ENCODE measurements at regions not wholly inside any gene's neighbourhood (a gene's known extent, or its start where the extent isn't known, plus 50 kb on each side); places are given as distances from the start of the nearest gene placed in this dataset.

DNA sequence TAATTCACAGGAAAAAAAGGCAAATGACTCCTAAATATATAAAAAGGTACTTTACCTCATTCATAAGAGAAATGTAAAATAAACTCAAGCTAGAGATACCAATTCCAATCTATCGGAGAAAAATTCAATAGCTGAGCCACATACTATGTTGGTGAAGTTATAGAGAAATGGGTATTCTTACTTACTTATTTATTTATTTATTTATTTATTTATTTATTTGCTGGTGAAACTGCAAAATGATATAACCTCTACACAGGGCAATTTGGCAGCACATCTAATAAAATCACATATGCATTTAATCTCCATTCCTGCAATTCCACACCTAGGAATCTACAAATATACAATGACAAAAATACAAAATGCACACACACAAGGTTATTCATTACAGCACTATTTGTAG lies 117.5 kb upstream of the TMEM168 start:
- Histone ChIP-seq H3K4me1 (no peaks in the 10 kb centered on the region), H3K27me3 (replicated peaks in 1 of 7) (no peaks in the 10 kb centered on the region), H3K36me3 (peaks cover 0 to 53% (median 10%) of the 10 kb centered on the region in 6 donors), H3K4me3 (no peak overlapping the region), H3K27ac (no peak overlapping the region), H3K9me3 (peaks cover 6 to 50% (median 37%) of the 10 kb centered on the region in 8 donors)
- intact Hi-C loops (cut with DNase I; ENCODE audit: low total_unique reads) = no loop called here
- 93 to 100% (median 98%) methylated on average over 1 of the region's 1 CpG for WGBS, 5 donors
- DNase-seq = no peak
- TF ChIP-seq, protein P1, sequence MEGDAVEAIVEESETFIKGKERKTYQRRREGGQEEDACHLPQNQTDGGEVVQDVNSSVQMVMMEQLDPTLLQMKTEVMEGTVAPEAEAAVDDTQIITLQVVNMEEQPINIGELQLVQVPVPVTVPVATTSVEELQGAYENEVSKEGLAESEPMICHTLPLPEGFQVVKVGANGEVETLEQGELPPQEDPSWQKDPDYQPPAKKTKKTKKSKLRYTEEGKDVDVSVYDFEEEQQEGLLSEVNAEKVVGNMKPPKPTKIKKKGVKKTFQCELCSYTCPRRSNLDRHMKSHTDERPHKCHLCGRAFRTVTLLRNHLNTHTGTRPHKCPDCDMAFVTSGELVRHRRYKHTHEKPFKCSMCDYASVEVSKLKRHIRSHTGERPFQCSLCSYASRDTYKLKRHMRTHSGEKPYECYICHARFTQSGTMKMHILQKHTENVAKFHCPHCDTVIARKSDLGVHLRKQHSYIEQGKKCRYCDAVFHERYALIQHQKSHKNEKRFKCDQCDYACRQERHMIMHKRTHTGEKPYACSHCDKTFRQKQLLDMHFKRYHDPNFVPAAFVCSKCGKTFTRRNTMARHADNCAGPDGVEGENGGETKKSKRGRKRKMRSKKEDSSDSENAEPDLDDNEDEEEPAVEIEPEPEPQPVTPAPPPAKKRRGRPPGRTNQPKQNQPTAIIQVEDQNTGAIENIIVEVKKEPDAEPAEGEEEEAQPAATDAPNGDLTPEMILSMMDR (IDR thresholded peaks at IDR 0.05 in 8 of 11, conservative IDR thresholded peaks at IDR 0.05 in 3 of 11) = no peak
- TF ChIP-seq POLR2AphosphoS5 (IDR thresholded peaks at IDR 0.05) (no peak), POLR2A (IDR thresholded peaks at IDR 0.05) (no peak)

DNA sequence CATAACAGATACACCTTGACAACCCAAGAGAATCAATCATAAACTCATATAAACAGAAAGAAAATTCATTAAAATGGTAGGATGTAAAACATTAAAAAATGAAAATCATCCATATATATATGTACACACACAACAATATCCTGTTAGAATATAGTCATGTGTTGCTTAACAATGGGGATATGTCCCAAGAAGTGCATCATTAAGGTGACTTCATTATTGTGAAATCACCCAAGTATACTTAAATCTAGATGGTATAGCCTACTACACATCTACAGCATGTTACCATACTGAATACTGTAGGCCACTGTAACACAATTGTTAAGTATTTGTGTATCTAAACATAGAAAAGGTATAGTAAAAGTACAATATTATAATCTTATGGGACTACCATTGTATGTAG lies 115.8 kb upstream of the TMEM168 start:
- TF ChIP-seq, protein P1 (IDR thresholded peaks at IDR 0.05 in 8 of 11, conservative IDR thresholded peaks at IDR 0.05 in 3 of 11) = no peak
- TF ChIP-seq POLR2AphosphoS5 (IDR thresholded peaks at IDR 0.05) = no peak
- TF ChIP-seq POLR2A (IDR thresholded peaks at IDR 0.05) = no peak
- H3K4me1 ChIP-seq = no peaks in the 10 kb centered on the region
- intact Hi-C loops (cut with DNase I; ENCODE audit: low total_unique reads) = no loop called here

DNA sequence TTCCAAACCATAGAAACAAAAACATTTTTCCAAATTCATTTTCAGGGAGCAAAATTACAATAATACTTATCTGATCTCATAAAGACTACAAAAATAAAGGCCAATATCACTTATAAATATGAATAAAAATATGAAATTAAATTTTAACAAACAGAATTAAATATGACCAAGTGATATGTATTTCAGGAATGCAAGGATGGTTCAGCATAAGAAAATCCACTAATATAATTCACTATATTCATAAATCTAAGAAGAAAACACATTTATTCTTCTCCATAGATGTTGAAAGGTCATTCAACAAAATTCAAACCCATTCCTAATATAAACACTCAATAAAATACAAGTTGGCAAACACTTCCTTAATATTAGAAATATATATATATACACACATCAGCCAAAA lies 115.2 kb upstream of the TMEM168 start:
- no peaks in the 10 kb centered on the region for H3K27me3 ChIP-seq (replicated peaks in 1 of 7)
- H3K27ac ChIP-seq = no peak overlapping the region
- peaks cover 6 to 30% (median 25%) of the 10 kb centered on the region in 8 donors for H3K9me3 ChIP-seq
- intact Hi-C loops (cut with DNase I; ENCODE audit: low total_unique reads) = no loop called here
- no peak for DNase-seq
- peaks cover 0 to 33% (median 1%) of the 10 kb centered on the region in 6 donors for H3K36me3 ChIP-seq
- H3K4me3 ChIP-seq = no peak overlapping the region
- TF ChIP-seq POLR2AphosphoS5 (IDR thresholded peaks at IDR 0.05) (no peak), POLR2A (IDR thresholded peaks at IDR 0.05) (no peak)
- TF ChIP-seq, protein P1 (IDR thresholded peaks at IDR 0.05 in 8 of 11, conservative IDR thresholded peaks at IDR 0.05 in 3 of 11) = no peak
- H3K4me1 ChIP-seq = no peaks in the 10 kb centered on the region

More for the DNA sequence above, 115.8 kb upstream of the TMEM168 start:
- H3K4me3 ChIP-seq = no peak overlapping the region
- DNase-seq = no peak
- peaks cover 0 to 37% (median 2%) of the 10 kb centered on the region in 6 donors for H3K36me3 ChIP-seq
- H3K9me3 ChIP-seq = peaks cover 6 to 33% (median 27%) of the 10 kb centered on the region in 8 donors
- H3K27me3 ChIP-seq (replicated peaks in 1 of 7) = no peaks in the 10 kb centered on the region
- H3K27ac ChIP-seq = no peak overlapping the region

DNA sequence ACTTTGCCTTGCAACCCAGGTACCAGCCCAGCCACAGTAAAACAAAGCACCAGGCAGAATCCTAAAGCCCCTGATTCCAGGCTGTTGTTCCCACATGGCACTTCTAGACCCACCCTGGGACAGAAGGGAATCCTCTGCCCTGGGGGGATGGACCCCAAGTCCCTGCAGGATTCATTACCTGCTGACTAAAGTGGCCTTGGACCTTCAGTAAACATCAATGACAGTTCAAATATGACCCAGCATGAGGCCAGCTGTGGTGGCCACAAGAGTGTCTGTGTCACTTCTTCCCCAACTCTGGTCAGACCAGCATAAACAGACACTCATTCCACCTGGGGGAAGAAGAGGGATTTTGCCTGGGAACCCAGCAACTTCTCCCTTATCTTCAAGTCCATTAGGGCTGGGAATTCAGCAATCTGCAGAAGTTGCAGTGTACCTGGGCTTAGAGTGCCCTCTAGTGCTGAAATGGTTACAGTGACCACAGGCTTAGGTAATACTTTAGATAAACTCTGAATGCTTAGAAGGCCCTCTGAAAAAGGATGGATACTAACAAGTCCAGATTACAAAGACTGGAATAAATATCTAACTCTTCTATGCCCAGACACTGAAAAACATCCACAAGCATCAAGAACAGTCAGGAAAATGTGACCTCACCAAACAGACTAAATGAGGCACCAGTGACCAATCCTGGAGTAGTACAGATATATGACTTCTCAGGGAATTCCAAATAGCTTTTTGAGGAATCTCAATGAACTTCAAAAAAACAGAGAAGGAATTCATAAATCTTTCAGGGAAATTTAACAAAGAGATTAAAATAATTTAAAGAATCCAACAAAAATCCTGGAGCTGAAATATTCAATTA lies 108.5 kb upstream of the TMEM168 start:
- Histone ChIP-seq H3K36me3 (peaks cover 0 to 31% (median 7%) of the 10 kb centered on the region in 6 donors), H3K27ac (peak overlapping the region in 1 of 8 donors; percentile 26), H3K4me3 (no peak overlapping the region), H3K9me3 (peaks cover 0 to 15% (median 0%) of the 10 kb centered on the region in 8 donors), H3K4me1 (no peaks in the 10 kb centered on the region), H3K27me3 (replicated peaks in 1 of 7) (no peaks in the 10 kb centered on the region)
- no peak for TF ChIP-seq POLR2A (IDR thresholded peaks at IDR 0.05)
- TF ChIP-seq, protein P1 (IDR thresholded peaks at IDR 0.05 in 8 of 11, conservative IDR thresholded peaks at IDR 0.05 in 3 of 11) = peak; percentile 38 to 80 (median 63)
- no peak for DNase-seq
- intact Hi-C loops (cut with DNase I; ENCODE audit: low total_unique reads) = loop anchor here (10.0 kb wide), 1 partner anchor 344 kb away; no protein-coding TSS in a partner anchor

Data from spleen (tissue), 11 donors.